AG04449 (cell line): ENCODE measurements at regions not wholly inside any gene's neighbourhood (a gene's known extent, or its start where the extent isn't known, plus 50 kb on each side); places are given as distances from the start of the nearest gene placed in this dataset.
A peak's percentile ranks its signal among the peaks of the same experiment; 100 is the strongest.
"Not testable (repeated sequence)": the region's sequence is repeated elsewhere in the genome, so short reads cannot be mapped to it uniquely, and the experiment has no call there.

Experiments used
- CTCF ChIA-PET: fragments of 350-600 bp; formaldehyde crosslinking; extraction: SDS; loops from one replicate; lab custom pipeline; 2021; ENCODE audit warnings: antibody characterized with exemption; lab: Yijun Ruan, JAX
- POLR2A ChIA-PET: fragments of 400-600, 350-600 bp; formaldehyde crosslinking; extraction: SDS; loops from one replicate; lab custom pipeline; 2020; ENCODE audit warnings: antibody characterized with exemption, inconsistent platforms; lab: Yijun Ruan, JAX
- DNase-seq: peaks from one replicate; pipeline ENCODE4 v3.0.0-alpha.2; 2010; ENCODE audit warnings: low read depth, low spot score
- H3K4me3 ChIP-seq: 2 replicates; pipeline ENCODE4 v1.5.1; 2011; ENCODE audit warnings: low read depth, mild to moderate bottlenecking, control low read depth, low read length
- TF ChIP-seq, protein P1 (sequence below): IDR thresholded peaks from one replicate; pipeline ENCODE4 v1.5.1; 2011; ENCODE audit warnings: mild to moderate bottlenecking, moderate library complexity, low read length, control low read depth, inconsistent platforms; ENCODE audit not compliant: insufficient read depth; ENCODE audit errors: missing control alignments

DNA sequence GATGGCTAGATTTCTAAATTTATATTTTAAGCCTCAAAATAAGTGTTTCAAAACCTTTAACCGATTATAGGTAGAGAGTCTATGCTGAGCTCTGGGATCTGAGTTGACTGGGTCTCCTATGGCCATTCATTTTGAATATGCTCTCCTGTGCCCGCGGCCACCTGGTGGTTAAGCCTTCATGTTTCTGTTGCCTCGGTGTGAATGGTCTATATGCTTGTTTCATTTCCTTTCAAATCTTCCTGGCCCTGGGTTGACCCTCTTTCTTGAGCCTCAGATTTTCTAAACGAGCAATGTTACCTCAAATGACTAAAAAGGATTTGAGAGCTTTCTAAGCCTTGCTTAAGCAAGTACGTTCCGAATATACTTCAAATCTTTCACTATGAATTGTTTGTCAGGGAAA lies 789.4 kb upstream of the KIRREL3 start:
- no peak for DNase-seq
- ChIA-PET POLR2A (no interaction called here), CTCF (interaction anchor here (0.8 kb wide), 1 partner anchor 13 kb away, joined by 4 read pairs; no protein-coding TSS in a partner anchor)
- TF ChIP-seq, protein P1, sequence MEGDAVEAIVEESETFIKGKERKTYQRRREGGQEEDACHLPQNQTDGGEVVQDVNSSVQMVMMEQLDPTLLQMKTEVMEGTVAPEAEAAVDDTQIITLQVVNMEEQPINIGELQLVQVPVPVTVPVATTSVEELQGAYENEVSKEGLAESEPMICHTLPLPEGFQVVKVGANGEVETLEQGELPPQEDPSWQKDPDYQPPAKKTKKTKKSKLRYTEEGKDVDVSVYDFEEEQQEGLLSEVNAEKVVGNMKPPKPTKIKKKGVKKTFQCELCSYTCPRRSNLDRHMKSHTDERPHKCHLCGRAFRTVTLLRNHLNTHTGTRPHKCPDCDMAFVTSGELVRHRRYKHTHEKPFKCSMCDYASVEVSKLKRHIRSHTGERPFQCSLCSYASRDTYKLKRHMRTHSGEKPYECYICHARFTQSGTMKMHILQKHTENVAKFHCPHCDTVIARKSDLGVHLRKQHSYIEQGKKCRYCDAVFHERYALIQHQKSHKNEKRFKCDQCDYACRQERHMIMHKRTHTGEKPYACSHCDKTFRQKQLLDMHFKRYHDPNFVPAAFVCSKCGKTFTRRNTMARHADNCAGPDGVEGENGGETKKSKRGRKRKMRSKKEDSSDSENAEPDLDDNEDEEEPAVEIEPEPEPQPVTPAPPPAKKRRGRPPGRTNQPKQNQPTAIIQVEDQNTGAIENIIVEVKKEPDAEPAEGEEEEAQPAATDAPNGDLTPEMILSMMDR = peak; percentile 7
- no peak overlapping the region for H3K4me3 ChIP-seq

DNA sequence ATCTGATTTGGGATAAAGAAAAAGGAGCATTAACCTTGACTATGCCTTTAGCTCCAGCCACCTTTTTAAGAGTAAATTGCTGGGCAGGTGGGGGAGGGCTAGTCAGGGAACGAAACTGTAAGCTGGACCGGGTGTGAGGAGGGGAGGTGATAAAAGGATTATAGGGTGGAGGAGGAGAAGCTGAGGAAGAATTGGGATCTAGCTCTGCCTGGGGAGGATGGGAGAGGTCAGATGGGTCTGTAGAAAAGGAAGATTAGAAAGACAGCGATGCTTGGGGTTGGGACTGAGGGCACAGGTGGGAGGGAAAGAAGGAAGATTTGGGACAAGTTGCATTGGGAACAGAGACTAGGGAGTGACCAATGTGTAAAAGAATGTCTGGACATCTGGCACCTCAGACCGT lies 772.4 kb upstream of the KIRREL3 start:
- DNase-seq, H3K4me3 ChIP-seq, POLR2A ChIA-PET, CTCF ChIA-PET: not testable (repeated sequence)

DNA sequence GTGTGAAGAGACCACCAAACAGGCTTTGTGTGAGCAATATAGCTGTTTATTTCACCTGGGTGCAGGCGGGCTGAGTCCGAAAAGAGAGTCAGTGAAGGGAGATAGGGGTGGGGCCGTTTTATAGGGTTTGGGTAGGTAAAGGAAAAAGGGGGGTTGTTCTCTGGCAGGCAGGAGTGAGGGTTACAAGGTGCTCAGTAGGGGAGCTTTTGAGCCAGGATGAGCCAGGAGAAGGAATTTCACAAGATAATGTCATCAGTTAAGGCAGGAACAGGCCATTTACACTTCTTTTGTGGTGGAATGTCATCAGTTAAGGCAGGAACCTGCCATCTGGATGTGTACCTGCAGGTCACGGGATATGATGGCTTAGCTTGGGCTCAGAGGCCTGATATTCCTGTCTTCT lies 768.4 kb upstream of the KIRREL3 start:
- POLR2A ChIA-PET, DNase-seq, CTCF ChIA-PET, H3K4me3 ChIP-seq: not testable (repeated sequence)

DNA sequence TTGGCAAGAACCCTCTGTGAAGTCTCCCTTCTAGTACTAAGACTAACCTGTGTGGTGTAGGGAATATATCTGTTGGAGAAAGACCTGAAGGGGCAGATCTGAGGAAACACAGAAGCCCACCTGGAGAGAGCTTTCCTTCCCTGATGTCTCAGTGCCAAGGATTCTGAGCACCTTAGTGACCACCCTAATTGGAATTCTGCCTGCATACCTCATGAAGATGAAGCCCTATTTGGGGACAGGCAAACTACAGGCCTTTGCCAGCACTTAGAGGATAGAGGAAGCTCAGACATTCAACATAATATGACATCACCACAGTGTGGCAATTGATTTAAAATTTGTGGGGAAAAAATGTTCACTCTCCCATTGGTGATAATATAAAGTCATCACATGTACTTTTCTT lies 766.2 kb upstream of the KIRREL3 start:
- DNase-seq = no peak
- H3K4me3 ChIP-seq = no peak overlapping the region
- CTCF ChIA-PET = interaction anchor here (1.0 kb wide), 1 partner anchor 1984 kb away, joined by 3 read pairs; no protein-coding TSS in a partner anchor
- TF ChIP-seq, protein P1 = no peak
- POLR2A ChIA-PET = no interaction called here

DNA sequence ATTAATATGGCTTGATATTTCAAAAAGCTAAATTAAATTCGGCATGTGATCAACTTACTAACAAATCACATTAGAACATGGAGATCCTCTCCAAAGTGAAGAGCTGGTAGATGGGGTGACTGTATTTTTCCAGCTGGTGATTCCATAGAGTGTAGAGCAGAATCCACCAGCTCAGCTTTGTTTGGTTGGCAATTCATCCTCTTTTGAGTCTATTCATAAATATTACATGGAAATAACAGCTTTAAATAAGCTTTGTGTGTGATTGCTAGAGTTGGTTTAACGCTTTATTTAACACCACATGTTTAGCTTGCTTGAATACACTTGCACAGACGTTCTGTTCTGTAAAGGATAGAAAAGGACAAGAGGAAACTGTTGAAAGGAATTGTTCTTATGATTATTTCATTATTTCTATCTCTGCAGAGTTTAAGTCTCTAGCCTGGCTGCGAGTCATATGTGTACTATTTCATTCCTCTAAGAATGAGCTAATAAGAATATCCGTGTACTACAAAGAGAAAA lies 738.3 kb upstream of the KIRREL3 start:
- no peak overlapping the region for H3K4me3 ChIP-seq
- TF ChIP-seq, protein P1 = no peak
- ChIA-PET CTCF (no interaction called here), POLR2A (no interaction called here)
- no peak for DNase-seq

DNA sequence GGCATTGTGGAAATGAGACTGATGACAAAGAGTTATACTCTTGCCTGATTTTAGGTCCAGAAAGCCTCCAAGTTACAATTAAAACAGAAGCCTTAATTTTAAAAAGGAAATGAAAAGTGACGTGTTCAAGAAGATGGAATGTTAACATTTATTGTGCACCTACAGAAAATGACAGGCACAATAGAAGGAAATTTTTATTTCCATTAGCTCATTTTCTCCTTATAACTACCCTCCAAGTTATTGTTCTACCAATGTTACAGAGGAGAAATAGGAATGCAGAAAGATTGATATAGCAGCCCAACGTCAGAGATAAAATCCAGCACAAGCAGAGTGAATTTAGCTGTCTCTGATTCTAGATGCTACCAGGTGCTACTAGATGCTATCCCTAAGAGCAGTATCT lies 736.9 kb upstream of the KIRREL3 start:
- H3K4me3 ChIP-seq = no peak overlapping the region
- ChIA-PET CTCF (no interaction called here), POLR2A (no interaction called here)
- TF ChIP-seq, protein P1 = no peak
- no peak for DNase-seq

DNA sequence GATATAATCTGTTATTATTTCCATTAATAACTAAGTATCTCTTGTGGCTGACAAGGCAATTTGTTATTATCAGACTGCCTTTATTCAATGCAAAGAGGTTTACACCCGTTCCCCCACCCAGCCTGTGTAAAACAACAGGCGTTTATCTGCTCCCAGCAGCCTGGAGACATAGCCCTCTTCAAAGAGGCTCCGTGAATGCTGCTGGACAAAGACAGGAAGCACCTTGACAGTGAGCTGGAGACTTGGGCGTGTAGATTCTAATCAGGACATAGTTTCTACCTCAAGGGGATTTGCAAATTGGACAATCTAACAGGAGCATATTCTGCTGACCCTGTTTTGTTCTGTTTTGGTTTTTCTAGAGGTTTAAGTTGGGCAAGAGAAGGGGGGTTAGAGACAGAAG lies 733.0 kb upstream of the KIRREL3 start:
- DNase-seq = no peak
- TF ChIP-seq, protein P1 = no peak
- POLR2A ChIA-PET = no interaction called here
- CTCF ChIA-PET = no interaction called here
- H3K4me3 ChIP-seq = no peak overlapping the region
